GM12874 (cell line): ENCODE measurements at regions not wholly inside any gene's neighbourhood (a gene's known extent, or its start where the extent isn't known, plus 50 kb on each side); places are given as distances from the start of the nearest gene placed in this dataset.

Source experiments
- CTCF ChIP-seq: IDR thresholded peaks from 2 replicates; pipeline ENCODE4 v1.5.1; 2011; ENCODE audit warnings: low read depth, mild to moderate bottlenecking, control low read depth, low read length, moderate library complexity; ENCODE audit not compliant: insufficient read depth

DNA sequence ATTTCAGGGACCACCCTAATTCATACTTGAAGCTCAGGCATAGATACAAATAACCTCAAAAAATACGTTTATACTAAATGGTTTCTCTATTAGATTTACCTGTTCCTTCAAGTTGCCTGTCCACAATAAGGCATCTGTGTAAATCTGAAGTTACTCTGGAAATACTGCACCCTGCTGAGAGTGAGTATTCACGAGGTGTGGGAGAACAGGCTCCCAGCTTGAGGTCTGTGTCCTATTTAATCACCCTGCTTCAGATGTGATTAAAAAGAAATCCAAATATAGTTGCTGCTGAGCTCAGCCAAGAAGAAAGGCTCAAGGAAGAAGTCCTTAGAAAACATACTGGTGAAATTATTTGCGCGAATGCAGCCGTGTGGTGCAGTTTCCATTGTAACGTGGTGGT, 136.8 kb downstream of the KLF6 start:
- no peak for TF ChIP-seq CTCF

- TF ChIP-seq CTCF = no peak
Observed at GRCh38 chr10:3647074-3647473, 137.9 kb downstream of the KLF6 start.

DNA sequence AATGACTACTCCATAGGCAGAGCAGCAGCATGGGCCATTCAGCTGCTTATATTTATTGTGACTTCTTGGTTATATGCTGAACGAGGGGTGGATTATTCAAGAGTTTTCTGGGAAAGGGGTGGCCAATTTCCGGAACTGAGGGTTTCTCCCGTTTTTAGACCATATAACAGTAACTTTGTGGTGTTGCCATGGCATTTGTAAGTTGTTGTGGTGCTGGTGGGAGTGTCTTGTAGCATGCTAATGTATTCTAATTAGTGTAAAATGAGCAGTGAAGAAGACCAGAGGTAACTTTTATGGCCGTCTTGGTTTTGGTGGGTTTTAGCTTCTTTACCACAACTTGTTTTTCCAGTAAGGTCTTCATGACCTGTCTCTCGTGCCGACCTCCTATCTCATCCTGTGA, 139.6 kb downstream of the KLF6 start:
- TF ChIP-seq CTCF = no peak

DNA sequence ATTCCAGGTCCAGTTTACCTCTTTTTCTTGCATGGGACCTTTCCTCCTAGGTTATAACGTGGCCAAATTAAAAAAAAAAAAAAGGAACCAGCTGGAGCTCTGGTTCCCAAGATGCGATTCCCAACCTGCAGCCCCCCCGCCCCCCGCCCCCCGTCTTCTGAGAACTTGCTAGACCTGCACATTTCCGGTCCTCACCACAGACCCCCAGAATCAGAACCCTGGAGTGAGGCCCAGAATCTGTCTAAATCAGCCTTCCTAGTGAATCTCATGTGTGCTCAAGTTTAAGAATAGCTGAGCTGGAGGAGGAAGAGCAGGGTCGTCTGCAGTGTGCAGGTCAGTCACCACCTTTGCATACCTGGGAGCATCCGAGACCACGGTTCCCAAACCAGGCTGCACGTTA, 144.2 kb downstream of the KLF6 start:
- no peak for TF ChIP-seq CTCF

GRCh38 chr10:3639546-3639945, 145.5 kb downstream of the KLF6 start:
- TF ChIP-seq CTCF = no peak

DNA sequence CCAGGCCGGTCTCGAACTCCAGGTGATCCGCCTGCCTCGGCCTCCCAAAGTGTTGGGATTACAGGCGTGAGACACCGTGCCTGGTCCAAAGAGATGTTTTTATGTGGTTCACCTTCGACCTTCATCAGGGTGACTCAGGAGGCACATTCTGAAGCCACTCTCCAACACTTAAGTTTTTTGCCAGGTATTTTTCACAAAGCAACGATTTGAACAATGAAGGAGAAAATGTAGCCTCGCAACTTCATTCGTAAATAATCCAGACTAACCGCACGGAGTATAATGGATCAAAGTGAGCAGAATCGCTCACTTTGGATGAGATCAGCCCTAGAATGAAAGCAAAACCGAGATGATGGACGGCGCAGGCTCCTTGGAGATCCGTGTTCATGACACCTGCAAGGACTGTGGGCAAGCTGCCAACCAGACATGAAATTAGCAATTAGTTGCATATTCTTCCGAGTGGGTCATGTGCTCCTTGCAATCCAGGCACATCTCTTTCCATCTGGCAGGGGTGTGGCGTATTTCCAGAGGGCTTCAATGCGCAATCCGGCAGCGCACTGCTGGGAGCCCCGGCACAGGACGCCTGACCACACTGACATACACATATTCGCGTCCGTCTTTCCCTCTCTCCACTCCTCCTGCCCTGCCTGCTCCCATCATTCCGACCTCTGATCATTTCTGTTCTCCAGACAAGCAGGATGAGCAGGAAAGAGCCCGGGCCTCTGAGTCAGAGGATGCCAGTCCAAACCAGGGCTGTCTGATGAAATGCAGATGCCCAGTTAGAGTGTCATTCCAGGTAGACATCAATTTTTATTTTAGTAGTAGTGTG, 148.4 kb downstream of the KLF6 start:
- TF ChIP-seq CTCF = no peak

DNA sequence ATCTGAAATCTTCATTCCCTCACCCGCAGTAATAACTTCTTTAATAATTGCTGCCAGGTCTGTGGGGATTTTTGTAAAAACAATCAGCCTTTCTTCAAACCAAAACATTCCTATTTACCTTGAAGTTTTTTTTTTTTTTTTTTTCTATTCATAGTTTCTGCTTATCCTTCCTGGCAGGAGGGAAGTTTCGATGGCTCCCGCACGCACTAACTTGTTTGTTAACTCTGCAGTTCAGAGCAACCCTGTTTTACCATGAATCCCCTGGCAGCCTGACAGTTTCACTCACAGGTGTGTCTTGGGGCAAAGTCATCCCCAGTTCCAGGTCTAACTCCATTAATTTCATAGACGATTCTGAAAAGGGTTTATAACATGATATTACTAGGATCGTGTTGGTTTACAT, 149.3 kb downstream of the KLF6 start:
- no peak for TF ChIP-seq CTCF

GRCh38 chr10:3635211-3635671, 149.8 kb downstream of the KLF6 start:
- TF ChIP-seq CTCF = no peak
